T follicular helper cell (primary cell): ENCODE measurements at regions not wholly inside any gene's neighbourhood (a gene's known extent, or its start where the extent isn't known, plus 50 kb on each side); places are given as distances from the start of the nearest gene placed in this dataset.

Experiments
- DNase-seq: peaks from one replicate; pipeline ENCODE4 v3.0.0-alpha.2; 2020; ENCODE audit warnings: low read depth

DNA sequence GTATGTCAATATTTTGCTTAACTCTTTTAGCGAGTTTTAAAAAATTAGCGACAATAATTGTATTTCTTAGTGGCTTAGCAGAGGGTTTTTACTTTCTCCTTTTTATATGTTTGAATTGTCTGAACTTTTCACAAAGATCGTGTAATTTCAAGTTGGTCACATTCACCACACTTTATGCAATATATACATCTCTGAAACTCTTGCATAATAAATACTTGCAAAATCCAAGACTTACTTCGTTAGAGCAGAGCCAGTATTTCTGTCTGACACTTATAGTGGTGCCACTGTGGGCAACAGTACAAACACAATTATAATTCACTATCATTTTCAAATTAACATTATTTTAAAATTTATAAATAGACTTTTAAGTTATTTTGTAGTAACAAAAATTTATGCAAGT is 62.0 kb downstream of the SUCNR1 start:
- no peak for DNase-seq

DNA sequence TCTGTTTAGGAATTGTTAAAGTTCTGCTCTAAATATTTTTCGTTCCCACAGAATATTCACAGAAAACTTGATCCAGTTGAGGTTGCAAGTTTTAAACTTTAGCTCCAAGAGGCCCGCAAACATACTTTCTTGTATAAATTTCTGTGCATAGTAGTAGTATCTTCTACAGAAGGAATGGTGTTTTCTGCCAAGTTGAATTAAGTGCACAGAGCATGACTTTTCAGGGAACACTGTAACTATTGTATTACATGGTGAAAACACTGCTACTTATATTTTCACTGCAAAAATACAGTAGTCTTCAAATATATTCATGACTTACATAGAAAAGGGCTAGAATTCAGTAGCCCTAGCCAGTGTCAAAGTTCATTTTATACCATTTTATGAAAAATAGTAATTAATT is 67.0 kb downstream of the SUCNR1 start:
- no peak for DNase-seq

DNA sequence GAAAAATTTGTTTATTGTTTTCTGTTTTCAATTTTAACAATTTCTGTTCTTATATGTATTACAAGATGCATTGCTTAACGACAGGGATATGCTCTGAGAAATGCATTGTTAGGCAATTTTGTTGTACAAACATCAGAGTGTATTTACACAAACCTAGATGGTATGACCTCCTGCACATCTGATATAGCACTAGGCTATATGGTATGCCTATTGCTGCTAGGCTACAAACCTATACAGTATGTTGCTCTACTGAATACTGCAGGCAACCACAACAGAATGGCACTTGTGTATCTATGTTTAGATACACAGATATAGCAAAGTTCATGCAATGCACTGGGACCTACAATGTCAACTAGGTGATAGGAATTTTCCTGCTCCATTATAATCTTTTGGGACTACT is 70.1 kb downstream of the SUCNR1 start:
- DNase-seq = no peak

DNA sequence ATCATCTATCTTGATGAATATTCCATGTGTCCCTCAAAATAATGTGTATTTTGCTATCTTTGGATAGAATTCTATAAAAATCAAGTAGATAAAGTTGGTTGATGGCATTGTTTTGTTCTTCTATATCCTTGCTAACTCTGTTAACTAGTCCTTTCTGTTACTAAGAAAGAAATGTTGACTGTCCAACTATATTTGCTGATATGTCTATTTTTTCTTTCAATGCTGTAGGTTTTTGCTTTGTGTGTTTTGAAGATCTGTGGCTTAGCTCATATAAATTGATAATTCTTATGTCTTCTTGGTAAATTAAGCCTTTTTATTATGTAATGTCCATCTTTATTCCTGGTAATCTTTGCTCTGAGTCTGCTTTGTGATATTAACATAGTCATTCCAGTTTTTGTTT is 70.9 kb downstream of the SUCNR1 start:
- no peak for DNase-seq

- DNase-seq = no peak
Observed at GRCh38 chr3:151946606-151947005, 73.2 kb downstream of the SUCNR1 start.

DNA sequence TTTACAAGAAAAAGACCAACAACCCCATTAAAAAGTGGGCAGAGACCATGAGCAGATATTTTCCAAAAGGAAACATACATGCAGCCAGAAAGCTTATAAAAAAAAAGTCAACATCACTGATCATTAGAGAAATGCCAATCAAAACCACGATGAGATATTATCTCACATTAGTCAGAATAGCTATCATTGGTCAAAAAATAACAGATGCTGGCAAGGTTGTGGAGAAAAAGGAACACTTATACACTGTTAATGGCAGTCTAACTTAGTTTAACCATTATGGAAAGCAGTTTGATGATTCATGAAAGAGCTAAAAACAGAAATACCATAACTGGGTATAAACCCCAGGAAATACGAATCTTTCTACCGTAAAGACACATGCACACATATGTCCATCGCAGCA is 76.3 kb downstream of the SUCNR1 start:
- no peak for DNase-seq

- DNase-seq = no peak
Observed at GRCh38 chr3:151955356-151955755, 81.9 kb downstream of the SUCNR1 start.

GRCh38 chr3:151960961-151961580 is 87.6 kb downstream of the SUCNR1 start:
- DNase-seq = no peak

GRCh38 chr3:151962352-151962751 is 88.9 kb downstream of the SUCNR1 start:
- DNase-seq = no peak

DNA sequence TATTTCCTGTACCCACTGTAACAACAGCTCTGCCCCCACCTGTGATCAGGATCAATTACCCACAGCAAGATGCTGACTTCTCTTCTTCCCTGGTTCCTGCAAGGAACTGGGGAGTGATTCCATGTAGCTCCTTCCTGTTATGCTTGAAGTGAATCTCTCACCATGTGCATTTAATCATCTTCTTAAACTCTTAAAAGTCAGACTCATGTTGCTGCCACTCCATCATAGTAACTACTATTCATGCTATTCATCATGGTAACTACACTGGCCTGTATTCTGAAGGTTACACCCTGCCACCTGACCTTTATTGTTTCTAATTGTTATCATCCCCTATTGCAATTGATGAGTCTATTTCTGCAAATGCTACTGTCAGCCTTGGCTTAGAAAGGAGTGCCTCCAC is 89.5 kb downstream of the SUCNR1 start:
- DNase-seq = no peak

GRCh38 chr3:151964743-151965142 is 91.3 kb downstream of the SUCNR1 start:
- no peak for DNase-seq

- DNase-seq = no peak
Observed at GRCh38 chr3:151969026-151969642, 95.7 kb downstream of the SUCNR1 start.

DNA sequence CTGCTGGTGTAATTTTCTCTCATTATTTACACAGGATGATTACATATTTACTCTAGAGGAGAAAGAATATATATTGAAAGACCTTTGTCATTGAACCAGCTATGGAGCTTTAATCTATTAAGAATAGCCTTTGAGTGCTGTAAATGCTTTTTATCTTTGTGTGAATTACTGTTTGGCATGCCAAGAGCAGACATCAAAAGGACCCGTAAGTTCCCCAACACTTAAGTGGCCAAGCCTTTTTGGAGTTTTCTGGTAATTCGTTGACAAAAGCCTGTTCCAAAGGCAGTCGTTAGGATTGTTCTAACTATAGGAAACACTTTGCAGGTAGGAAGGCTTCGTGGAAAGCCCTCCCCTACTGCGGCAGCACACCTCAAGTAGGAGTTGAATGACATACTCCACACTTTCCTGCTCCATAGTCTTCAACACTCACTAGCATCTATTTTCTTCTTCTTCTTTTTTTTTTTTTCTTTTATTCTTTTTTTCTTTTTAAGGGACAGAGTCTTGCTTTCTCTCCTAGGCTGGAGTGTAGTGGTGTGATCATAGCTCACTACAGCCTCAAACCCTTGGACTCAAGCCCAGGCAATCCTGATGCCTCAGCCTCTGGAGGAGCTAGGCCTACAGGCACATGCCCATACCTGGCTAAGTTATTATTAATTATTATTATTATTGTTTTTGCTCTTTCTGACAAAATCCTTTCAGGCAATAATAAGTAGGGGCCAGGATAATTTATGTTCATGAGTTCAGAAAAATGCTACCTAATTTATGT is 98.6 kb downstream of the SUCNR1 start:
- DNase-seq = no peak

DNA sequence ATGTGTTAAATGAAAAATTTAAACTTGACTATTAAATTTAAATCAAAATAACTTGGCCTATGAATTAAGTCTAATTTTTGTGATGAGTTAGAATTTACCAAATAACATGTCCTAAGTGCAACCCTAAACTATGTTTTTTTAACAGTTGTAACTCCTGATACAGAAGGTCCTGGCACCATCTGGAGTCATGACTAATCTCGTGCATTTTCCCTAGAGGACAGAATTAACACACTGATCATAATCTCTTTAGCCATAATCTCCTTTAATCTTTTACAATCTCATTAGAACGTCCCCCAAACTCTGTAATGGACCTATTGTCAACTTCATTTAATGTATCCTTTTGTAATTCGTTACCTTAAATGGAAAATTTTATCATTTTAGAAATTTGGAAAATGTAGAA is 100.6 kb downstream of the SUCNR1 start:
- no peak for DNase-seq

DNA sequence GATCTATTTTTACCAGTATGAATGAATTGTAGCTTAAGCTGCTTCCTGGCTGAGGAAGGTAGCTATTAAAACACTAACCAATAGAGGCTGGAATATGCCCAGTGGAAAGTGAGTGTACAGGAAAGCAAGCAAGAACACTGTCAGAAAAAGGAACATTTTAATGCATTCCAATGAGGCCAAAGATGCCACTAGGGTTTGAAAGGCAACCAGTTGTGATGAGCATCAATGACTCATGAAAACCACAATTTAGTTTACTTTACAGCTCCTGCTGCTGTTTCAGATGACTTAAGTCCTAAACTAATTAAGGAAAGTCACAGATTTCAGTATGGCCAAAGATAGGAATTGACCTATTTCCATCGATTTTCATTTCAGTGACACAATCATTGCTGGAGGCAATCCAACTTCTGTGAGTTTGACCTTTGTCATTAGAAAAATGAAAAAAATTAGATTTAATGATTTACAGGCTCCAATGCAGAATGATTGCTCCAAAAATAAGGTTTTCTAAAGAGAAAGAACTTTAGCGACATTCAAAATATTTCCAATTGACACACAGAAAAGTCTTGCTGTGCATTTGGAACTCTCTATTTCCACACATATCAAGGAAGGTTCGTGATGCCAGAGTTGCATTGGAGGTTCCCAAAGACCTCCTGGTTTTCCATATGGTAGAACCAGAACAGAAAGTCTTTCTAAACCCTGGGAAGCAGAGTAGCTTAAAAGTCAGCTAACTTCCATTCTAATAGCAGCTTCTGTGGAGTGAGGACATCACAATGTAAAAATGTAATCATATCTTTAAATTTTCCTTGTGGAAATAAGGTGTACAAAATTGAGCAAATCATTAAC is 103.0 kb downstream of the SUCNR1 start:
- no peak for DNase-seq

GRCh38 chr3:151979906-151980305 is 106.5 kb downstream of the SUCNR1 start:
- no peak for DNase-seq

GRCh38 chr3:151983538-151983937 is 110.1 kb downstream of the SUCNR1 start:
- DNase-seq = no peak

GRCh38 chr3:151985787-151986430 is 112.5 kb downstream of the SUCNR1 start:
- DNase-seq = no peak

DNA sequence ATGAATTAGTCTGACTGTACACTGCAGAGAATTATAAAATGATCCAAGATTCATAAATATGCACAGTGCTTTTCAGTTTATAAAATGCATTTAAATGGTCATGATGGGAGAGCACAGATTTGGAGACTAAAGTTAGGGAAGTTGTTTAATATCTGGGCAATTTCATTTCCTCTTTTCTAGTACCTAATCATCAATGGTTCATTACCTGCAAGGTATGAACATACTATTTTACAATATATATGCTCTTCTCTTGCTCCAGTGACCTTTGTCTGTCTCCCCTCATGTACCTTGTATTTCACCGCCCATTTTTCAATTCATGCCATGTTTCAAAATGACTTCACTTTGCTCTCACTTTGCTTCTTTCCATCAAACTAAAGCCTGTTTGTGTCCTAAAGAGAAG is 114.5 kb downstream of the SUCNR1 start:
- no peak for DNase-seq

DNA sequence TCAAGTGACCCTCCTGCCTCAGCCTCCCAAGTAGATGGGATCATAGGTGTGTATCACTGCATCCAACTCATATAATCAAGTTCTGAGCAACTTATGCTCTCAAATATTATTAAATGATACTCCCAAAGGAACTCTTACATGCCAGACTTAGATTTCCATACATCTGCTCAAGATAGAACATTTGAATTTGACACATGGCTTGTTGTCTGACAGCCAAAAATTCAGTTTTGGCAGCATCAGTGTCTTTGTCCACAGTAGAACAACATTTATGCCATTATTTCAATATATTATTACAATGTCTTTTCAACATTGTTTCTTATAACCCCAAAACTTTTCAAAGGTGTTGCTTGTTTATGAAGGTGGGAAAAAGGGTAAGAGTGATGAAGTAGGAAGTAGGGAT is 116.2 kb downstream of the SUCNR1 start:
- DNase-seq = no peak

- no peak for DNase-seq
Observed at GRCh38 chr3:151990696-151991376, 117.4 kb downstream of the SUCNR1 start.
